ENCODE measurements at regions not wholly inside any gene's neighbourhood (a gene's known extent, or its start where the extent isn't known, plus 50 kb on each side); places are given as distances from the start of the nearest gene placed in this dataset.

DNA sequence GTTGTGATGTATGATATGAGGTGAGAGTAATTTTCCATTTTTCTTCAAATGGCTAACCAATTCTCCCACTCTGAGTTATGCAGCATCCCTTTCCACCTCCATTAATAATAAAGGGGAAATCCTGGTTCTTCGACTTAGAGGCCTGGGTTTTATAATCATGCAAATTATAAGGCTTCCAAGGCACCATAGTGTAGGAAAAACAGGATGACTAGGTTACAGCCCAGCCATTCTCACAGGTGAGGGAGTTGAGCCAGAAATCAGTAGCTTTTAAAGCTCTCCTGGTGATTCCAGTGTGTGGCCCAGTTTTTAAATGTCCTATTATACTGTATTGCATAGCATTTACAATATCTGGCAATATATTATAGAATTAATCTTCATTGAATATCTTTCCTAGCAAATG, 203.1 kb downstream of the ARHGEF9 start:
- TF ChIP-seq, protein P1, sequence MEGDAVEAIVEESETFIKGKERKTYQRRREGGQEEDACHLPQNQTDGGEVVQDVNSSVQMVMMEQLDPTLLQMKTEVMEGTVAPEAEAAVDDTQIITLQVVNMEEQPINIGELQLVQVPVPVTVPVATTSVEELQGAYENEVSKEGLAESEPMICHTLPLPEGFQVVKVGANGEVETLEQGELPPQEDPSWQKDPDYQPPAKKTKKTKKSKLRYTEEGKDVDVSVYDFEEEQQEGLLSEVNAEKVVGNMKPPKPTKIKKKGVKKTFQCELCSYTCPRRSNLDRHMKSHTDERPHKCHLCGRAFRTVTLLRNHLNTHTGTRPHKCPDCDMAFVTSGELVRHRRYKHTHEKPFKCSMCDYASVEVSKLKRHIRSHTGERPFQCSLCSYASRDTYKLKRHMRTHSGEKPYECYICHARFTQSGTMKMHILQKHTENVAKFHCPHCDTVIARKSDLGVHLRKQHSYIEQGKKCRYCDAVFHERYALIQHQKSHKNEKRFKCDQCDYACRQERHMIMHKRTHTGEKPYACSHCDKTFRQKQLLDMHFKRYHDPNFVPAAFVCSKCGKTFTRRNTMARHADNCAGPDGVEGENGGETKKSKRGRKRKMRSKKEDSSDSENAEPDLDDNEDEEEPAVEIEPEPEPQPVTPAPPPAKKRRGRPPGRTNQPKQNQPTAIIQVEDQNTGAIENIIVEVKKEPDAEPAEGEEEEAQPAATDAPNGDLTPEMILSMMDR (IDR thresholded peaks at IDR 0.05) = no peak
- no peak for TF ChIP-seq POLR2A (IDR thresholded peaks at IDR 0.05)

Data from thyroid gland (tissue), 4 donors.